ENCODE measurements at regions not wholly inside any gene's neighbourhood (a gene's known extent, or its start where the extent isn't known, plus 50 kb on each side); places are given as distances from the start of the nearest gene placed in this dataset.

GRCh38 chr5:136717917-136718316, 352.6 kb upstream of the TRPC7 start:
- FAIRE-seq (no peak), DNase-seq (ENCODE audit: insufficient read length, low spot score) (no peak)
- no peak for TF ChIP-seq POLR2A (IDR thresholded peaks at IDR 0.05; ENCODE audit: low read depth, low read length)

GRCh38 chr5:136714286-136714685, 348.9 kb upstream of the TRPC7 start:
- FAIRE-seq (no peak), DNase-seq (ENCODE audit: insufficient read length, low spot score) (no peak)
- TF ChIP-seq POLR2A (IDR thresholded peaks at IDR 0.05; ENCODE audit: low read depth, low read length): no peak

- TF ChIP-seq POLR2A (IDR thresholded peaks at IDR 0.05; ENCODE audit: low read depth, low read length): no peak
- DNase-seq (ENCODE audit: insufficient read length, low spot score) (no peak), FAIRE-seq (no peak)
Observed at GRCh38 chr5:136712628-136713027, 347.3 kb upstream of the TRPC7 start.

- DNase-seq (ENCODE audit: insufficient read length, low spot score) (no peak), FAIRE-seq (no peak)
- TF ChIP-seq POLR2A (IDR thresholded peaks at IDR 0.05; ENCODE audit: low read depth, low read length): no peak
Observed at GRCh38 chr5:136710834-136711233, 345.5 kb upstream of the TRPC7 start.

GRCh38 chr5:136703706-136704105, 338.4 kb upstream of the TRPC7 start:
- TF ChIP-seq POLR2A (IDR thresholded peaks at IDR 0.05; ENCODE audit: low read depth, low read length): no peak
- no peak for FAIRE-seq
- DNase-seq (ENCODE audit: insufficient read length, low spot score): no peak

- DNase-seq (ENCODE audit: insufficient read length, low spot score) (no peak), FAIRE-seq (no peak)
- TF ChIP-seq POLR2A (IDR thresholded peaks at IDR 0.05; ENCODE audit: low read depth, low read length): no peak
Observed at GRCh38 chr5:136703036-136703435, 337.7 kb upstream of the TRPC7 start.

- FAIRE-seq (no peak), DNase-seq (ENCODE audit: insufficient read length, low spot score) (no peak)
- no peak for TF ChIP-seq POLR2A (IDR thresholded peaks at IDR 0.05; ENCODE audit: low read depth, low read length)
Observed at GRCh38 chr5:136701191-136701590, 335.8 kb upstream of the TRPC7 start.

GRCh38 chr5:136699651-136700050, 334.3 kb upstream of the TRPC7 start:
- no peak for FAIRE-seq
- TF ChIP-seq POLR2A (IDR thresholded peaks at IDR 0.05; ENCODE audit: low read depth, low read length): no peak
- no peak for DNase-seq (ENCODE audit: insufficient read length, low spot score)

- DNase-seq (ENCODE audit: insufficient read length, low spot score) (no peak), FAIRE-seq (no peak)
- no peak for TF ChIP-seq POLR2A (IDR thresholded peaks at IDR 0.05; ENCODE audit: low read depth, low read length)
Observed at GRCh38 chr5:136698970-136699369, 333.6 kb upstream of the TRPC7 start.

- no peak for TF ChIP-seq POLR2A (IDR thresholded peaks at IDR 0.05; ENCODE audit: low read depth, low read length)
- no peak for FAIRE-seq
Observed at GRCh38 chr5:136694258-136694657, 328.9 kb upstream of the TRPC7 start.

GRCh38 chr5:136689552-136689951, 324.2 kb upstream of the TRPC7 start:
- no peak for TF ChIP-seq POLR2A (IDR thresholded peaks at IDR 0.05; ENCODE audit: low read depth, low read length)
- no peak for DNase-seq (ENCODE audit: insufficient read length, low spot score)
- no peak for FAIRE-seq

More at GRCh38 chr5:136694258-136694657, 328.9 kb upstream of the TRPC7 start:
- no peak for DNase-seq (ENCODE audit: insufficient read length, low spot score)

- no peak for FAIRE-seq
- DNase-seq (ENCODE audit: insufficient read length, low spot score): no peak
- TF ChIP-seq POLR2A (IDR thresholded peaks at IDR 0.05; ENCODE audit: low read depth, low read length): no peak
Observed at GRCh38 chr5:136686192-136686872, 321.0 kb upstream of the TRPC7 start.

GRCh38 chr5:136682986-136683385, 317.6 kb upstream of the TRPC7 start:
- TF ChIP-seq POLR2A (IDR thresholded peaks at IDR 0.05; ENCODE audit: low read depth, low read length): no peak
- no peak for DNase-seq (ENCODE audit: insufficient read length, low spot score)

GRCh38 chr5:136679233-136679632, 313.9 kb upstream of the TRPC7 start:
- TF ChIP-seq POLR2A (IDR thresholded peaks at IDR 0.05; ENCODE audit: low read depth, low read length): no peak
- no peak for DNase-seq (ENCODE audit: insufficient read length, low spot score)
- no peak for FAIRE-seq

More at GRCh38 chr5:136682986-136683385, 317.6 kb upstream of the TRPC7 start:
- FAIRE-seq: no peak

- no peak for DNase-seq (ENCODE audit: insufficient read length, low spot score)
- TF ChIP-seq POLR2A (IDR thresholded peaks at IDR 0.05; ENCODE audit: low read depth, low read length): no peak
- no peak for FAIRE-seq
Observed at GRCh38 chr5:136677217-136677616, 311.9 kb upstream of the TRPC7 start.
